WTC11 (cell line): ENCODE measurements at regions not wholly inside any gene's neighbourhood (a gene's known extent, or its start where the extent isn't known, plus 50 kb on each side); places are given as distances from the start of the nearest gene placed in this dataset.

Source experiments
- CTCF ChIP-seq: fragments of 200-600 bp; IDR thresholded peaks from 2 replicates; pipeline ENCODE4 v1.8.0; 2022; ENCODE audit warnings: antibody characterized with exemption
- FOXP1 ChIP-seq: sonication (generic); formaldehyde crosslinking; IDR thresholded peaks from 2 replicates; pipeline ENCODE4 v1.8.0; 2022; ENCODE audit warnings: missing genetic modification reagents, mild to moderate bottlenecking, moderate library complexity, borderline replicate concordance
- MAX ChIP-seq: sonication (generic); formaldehyde crosslinking; IDR thresholded peaks from 2 replicates; pipeline ENCODE4 v1.8.0; 2022; ENCODE audit warnings: mild to moderate bottlenecking, missing genetic modification reagents
- NFE2L1 ChIP-seq: sonication (generic); formaldehyde crosslinking; IDR thresholded peaks from 2 replicates; pipeline ENCODE4 v1.8.1; 2023; ENCODE audit warnings: missing genetic modification reagents
- STAT6 ChIP-seq: sonication (generic); formaldehyde crosslinking; conservative IDR thresholded peaks from 2 replicates; pipeline ENCODE4 v1.8.1; 2023; ENCODE audit warnings: mild to moderate bottlenecking, low read depth, missing genetic modification reagents, moderate library complexity
- ZBTB43 ChIP-seq: sonication (generic); formaldehyde crosslinking; IDR thresholded peaks from 2 replicates; pipeline ENCODE4 v1.8.1; 2023; ENCODE audit warnings: mild to moderate bottlenecking, missing genetic modification reagents
- ZNF263 ChIP-seq: sonication (generic); formaldehyde crosslinking; IDR thresholded peaks from 2 replicates; pipeline ENCODE4 v1.8.1; 2022; ENCODE audit warnings: low read depth, mild to moderate bottlenecking, moderate library complexity, missing genetic modification reagents
- ZNF281 ChIP-seq: sonication (generic); formaldehyde crosslinking; IDR thresholded peaks from 2 replicates; pipeline ENCODE4 v1.8.0; 2023; ENCODE audit warnings: mild to moderate bottlenecking, missing genetic modification reagents
- ZNF416 ChIP-seq: fragments of 250-450 bp; sonication (Bioruptor Pico); IDR thresholded peaks from 2 replicates; pipeline ENCODE4 v1.9.0; 2021; ENCODE audit warnings: mild to moderate bottlenecking, inconsistent platforms

- TF ChIP-seq CTCF (no peak), MAX (CRISPR knock-in tag) (no peak), STAT6 (CRISPR knock-in tag) (no peak), FOXP1 (no peak), ZNF281 (no peak), ZBTB43 (CRISPR knock-in tag) (no peak), NFE2L1 (no peak), ZNF416 (CRISPR knock-in tag) (no peak), ZNF263 (CRISPR knock-in tag) (no peak)
These were observed 215.8 kb downstream of the MID1IP1 start for GRCh38 chrX:39017077-39017476.
